ENCODE measurements at regions not wholly inside any gene's neighbourhood (a gene's known extent, or its start where the extent isn't known, plus 50 kb on each side); places are given as distances from the start of the nearest gene placed in this dataset.

- Histone ChIP-seq H3K9me3 (no peaks in the 10 kb centered on the region), H3K4me1 (no peaks in the 10 kb centered on the region), H3K27me3 (no peaks in the 10 kb centered on the region), H3K4me3 (replicated peaks in 1 of 3) (no peak overlapping the region), H3K36me3 (no peaks in the 10 kb centered on the region), H3K27ac (no peak overlapping the region)
- 73 to 77% methylated on average over 2 of the region's 2 CpGs for WGBS, 2 donors
- no peak for TF ChIP-seq POLR2A (IDR thresholded peaks at IDR 0.05)
- no peak for TF ChIP-seq CTCF (IDR thresholded peaks at IDR 0.05)
- no peak for DNase-seq
- intact Hi-C loops (cut with DNase I): no loop called here
These were observed 450.5 kb upstream of the FAR2 start for GRCh38 chr12:28698553-28698952.

GRCh38 chr12:28699029-28699428 is 450.0 kb upstream of the FAR2 start:
- DNase-seq: no peak
- Histone ChIP-seq H3K4me3 (replicated peaks in 1 of 3) (no peak overlapping the region), H3K4me1 (no peaks in the 10 kb centered on the region), H3K36me3 (no peaks in the 10 kb centered on the region), H3K27me3 (no peaks in the 10 kb centered on the region), H3K9me3 (no peaks in the 10 kb centered on the region), H3K27ac (no peak overlapping the region)
- no peak for TF ChIP-seq POLR2A (IDR thresholded peaks at IDR 0.05)
- no peak for TF ChIP-seq CTCF (IDR thresholded peaks at IDR 0.05)
- intact Hi-C loops (cut with DNase I): no loop called here

GRCh38 chr12:28700161-28700560 is 448.9 kb upstream of the FAR2 start:
- no peak for TF ChIP-seq POLR2A (IDR thresholded peaks at IDR 0.05)
- no peak for TF ChIP-seq CTCF (IDR thresholded peaks at IDR 0.05)
- intact Hi-C loops (cut with DNase I): no loop called here
- WGBS, 2 donors: 81 to 84% methylated on average over 3 of the region's 3 CpGs

GRCh38 chr12:28704477-28705169 is 444.5 kb upstream of the FAR2 start:
- no peak for DNase-seq
- Histone ChIP-seq H3K27ac (no peak overlapping the region), H3K4me3 (replicated peaks in 1 of 3) (no peak overlapping the region), H3K36me3 (no peaks in the 10 kb centered on the region), H3K27me3 (no peaks in the 10 kb centered on the region), H3K4me1 (no peaks in the 10 kb centered on the region), H3K9me3 (no peaks in the 10 kb centered on the region)
- TF ChIP-seq CTCF (IDR thresholded peaks at IDR 0.05): no peak
- no peak for TF ChIP-seq POLR2A (IDR thresholded peaks at IDR 0.05)
- intact Hi-C loops (cut with DNase I): no loop called here

More at GRCh38 chr12:28700161-28700560, 448.9 kb upstream of the FAR2 start:
- no peaks in the 10 kb centered on the region for H3K27me3 ChIP-seq
- DNase-seq: no peak
- H3K27ac ChIP-seq: no peak overlapping the region
- no peaks in the 10 kb centered on the region for H3K9me3 ChIP-seq
- H3K4me1 ChIP-seq: no peaks in the 10 kb centered on the region
- H3K36me3 ChIP-seq: no peaks in the 10 kb centered on the region
- H3K4me3 ChIP-seq (replicated peaks in 1 of 3): no peak overlapping the region

- Histone ChIP-seq H3K4me1 (no peaks in the 10 kb centered on the region), H3K36me3 (no peaks in the 10 kb centered on the region), H3K4me3 (replicated peaks in 1 of 3) (no peak overlapping the region), H3K9me3 (no peaks in the 10 kb centered on the region), H3K27ac (no peak overlapping the region), H3K27me3 (no peaks in the 10 kb centered on the region)
- TF ChIP-seq CTCF (IDR thresholded peaks at IDR 0.05) (no peak), POLR2A (IDR thresholded peaks at IDR 0.05) (no peak)
- DNase-seq: peak; percentile 2 to 3
- intact Hi-C loops (cut with DNase I): no loop called here
- WGBS, 2 donors: 37 to 38% methylated on average over 4 of the region's 4 CpGs
These were observed 440.1 kb upstream of the FAR2 start for GRCh38 chr12:28708918-28709371.
